HuH-7 (cell line): ENCODE measurements at regions not wholly inside any gene's neighbourhood (a gene's known extent, or its start where the extent isn't known, plus 50 kb on each side); places are given as distances from the start of the nearest gene placed in this dataset.

Source experiments
- DNase-seq: peaks from one replicate; pipeline ENCODE4 v3.0.0; 2011; ENCODE audit warnings: low spot score

DNA sequence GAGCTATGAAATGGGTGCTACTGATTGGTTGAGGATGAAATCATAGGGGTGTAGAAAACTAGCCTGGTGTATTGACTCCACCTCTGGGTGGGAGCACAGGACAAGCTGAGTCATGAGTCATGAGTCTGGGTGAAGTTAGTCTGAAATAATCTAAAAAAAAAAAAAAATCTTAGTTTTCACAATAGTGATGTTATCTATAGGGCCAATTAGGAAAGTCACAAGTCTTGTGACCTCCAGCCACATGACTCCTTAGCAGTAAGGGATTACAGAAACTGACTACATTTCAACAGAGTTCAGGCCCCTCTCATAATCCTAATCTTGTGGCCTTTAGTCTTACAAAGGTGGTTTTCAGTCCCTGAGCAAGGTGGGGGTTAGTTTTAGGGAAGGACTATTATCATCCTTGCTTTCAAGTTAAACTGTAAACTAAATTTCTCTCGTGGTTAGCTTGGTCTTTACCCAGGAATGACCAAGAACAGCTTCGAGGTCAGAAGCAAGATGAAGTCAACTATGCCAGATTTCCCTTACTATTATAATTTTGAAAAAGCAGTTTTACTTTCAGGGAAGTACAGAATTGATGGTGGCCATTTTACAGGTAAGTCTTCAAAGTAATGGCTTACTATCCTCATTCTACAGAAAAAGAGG lies 338.0 kb upstream of the GYPC start:
- no peak for DNase-seq

DNA sequence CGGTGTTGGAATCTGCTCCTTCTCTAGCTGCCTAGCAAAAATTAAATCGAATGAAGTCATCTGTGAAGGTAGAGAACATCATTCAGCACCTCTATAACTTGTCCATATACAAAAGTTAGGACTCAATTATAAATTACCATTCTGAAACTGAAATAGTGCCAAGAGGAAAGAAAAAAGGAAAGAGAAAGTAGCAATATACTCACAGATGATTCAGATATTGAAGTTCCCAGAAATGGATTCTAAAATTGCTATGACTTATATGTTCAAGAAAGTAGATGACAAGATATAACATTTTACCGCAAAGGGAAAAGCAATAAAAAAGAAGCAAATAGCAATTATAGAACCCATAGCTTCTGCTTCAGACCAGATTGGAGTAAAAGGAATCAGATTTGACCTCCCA lies 333.6 kb upstream of the GYPC start:
- DNase-seq = no peak

DNA sequence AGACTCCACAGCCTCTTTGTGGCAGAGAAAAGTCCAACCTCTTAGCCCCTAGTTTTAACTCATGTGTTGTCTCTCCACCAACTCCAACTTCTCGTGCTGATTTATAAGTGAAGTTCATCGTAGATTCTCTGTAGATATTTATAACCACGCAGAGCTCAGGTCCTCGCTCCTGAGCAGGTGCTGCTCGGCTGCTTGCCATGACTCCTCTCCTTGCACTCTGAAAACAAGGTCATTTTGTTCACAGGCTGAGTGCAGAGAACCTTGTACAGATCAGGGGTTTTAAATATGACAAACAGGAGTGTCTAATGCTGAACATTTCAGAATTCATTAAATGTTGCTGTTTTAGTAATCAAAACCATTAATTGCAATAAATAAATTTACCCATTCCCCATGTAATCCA lies 330.8 kb upstream of the GYPC start:
- DNase-seq = no peak

DNA sequence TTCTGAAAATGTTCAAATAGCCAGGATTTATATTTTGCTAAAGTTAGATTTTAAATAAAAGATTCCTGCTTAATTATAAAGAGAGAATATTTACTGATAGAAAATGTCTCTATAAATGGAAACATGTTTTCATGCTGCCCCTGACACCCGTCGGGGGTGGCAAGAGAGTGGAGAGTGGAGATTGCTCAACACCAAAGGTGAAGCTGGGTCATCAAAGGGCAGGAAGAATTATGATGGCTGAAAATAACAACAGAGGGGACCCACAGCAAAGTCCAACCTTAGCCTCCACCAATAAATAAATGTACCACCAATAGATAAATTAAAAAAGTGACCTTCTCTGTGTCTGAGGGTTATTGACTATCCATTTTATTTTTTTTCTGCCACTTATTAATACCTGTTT lies 326.8 kb upstream of the GYPC start:
- DNase-seq = no peak

DNA sequence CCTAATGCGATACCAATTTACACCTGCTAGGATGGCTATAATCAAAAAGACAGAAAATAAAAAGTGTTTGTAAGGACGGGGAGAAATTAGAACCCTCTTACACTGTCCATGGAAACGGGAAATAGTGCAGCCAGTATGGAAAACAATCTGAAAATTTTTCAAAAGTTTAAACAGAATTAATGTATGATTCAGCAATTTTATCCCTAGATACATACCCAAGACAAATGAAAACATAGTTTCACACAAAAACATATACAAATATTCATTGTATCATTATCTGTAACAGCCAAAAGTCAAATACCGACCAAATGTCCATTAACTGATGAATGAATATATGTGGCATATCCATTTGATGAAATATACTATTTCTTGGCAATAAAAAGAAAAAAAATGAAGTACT lies 313.5 kb upstream of the GYPC start:
- DNase-seq = no peak

DNA sequence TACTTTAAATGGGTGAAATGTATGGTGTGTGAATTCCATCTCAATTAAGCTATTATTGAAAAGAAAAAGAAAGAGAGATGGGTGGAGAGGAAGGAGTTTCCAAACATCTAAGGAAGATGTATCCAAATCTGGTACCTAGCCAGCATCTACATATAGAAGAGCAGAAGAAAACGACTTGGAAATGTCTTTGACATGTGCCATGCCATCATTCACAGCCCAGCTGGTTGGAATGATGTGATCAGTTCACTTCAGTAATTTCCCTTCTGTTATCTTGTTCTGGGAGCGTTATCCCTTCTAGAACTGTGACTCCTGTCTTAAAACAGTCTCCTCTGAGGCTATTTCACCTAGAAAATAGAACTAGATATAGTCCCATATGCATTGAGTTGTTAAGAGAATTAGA lies 312.8 kb upstream of the GYPC start:
- no peak for DNase-seq

DNA sequence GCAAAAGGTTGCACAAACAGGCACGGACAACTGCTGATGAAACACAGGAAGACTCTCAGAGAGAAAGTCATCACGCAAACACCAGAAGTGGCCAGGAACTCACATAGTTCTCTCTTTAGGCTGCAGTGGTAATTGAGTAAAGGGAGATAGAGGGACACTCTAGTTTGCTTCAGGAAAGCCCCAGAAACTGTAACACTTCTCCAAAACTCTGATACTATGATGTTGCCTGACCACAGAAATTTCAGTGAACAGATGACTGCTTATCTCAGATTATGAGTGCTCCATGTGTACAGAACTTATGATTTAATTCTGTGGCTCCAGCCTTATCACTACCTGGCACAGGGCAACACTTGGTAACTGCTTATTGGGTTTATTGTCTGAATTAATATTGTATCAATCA lies 311.5 kb upstream of the GYPC start:
- DNase-seq = no peak

DNA sequence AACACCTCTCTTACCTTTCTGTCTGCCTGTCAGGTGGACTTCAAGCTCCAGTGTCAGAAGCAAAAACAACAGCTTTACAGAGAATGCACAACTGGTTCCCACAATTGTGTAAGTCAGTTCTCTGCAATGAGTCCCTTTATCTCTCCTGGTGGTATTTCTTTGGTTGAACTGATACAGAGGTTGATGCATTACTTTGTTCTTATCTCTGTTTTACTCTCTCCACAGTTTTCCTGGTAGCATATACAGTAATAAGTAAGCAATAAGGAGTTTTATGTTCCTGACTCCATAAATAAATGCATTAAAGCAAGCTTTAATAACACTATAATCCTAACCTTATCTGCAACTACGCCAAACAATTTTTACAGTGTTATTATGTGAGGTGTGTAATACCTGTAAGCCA lies 310.3 kb upstream of the GYPC start:
- DNase-seq = no peak

DNA sequence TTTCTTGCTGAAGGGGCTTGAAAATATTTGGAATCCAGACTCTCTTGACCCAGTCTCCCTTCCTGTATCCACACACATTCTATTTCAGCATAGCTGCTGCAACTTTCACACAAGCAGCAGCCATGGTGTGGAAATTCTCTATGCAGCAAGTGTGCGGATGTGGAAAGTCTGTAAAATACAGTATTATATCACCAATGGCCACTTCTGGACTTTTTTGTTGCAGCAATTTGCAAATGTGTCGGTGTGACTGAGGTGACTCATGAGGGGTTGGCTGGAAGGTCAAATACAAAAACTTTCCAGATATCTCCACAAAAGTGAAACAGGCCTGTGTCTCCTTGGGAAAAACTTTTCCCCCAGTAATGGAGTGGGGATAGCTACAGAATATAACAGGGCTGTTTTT lies 299.3 kb upstream of the GYPC start:
- DNase-seq = no peak

DNA sequence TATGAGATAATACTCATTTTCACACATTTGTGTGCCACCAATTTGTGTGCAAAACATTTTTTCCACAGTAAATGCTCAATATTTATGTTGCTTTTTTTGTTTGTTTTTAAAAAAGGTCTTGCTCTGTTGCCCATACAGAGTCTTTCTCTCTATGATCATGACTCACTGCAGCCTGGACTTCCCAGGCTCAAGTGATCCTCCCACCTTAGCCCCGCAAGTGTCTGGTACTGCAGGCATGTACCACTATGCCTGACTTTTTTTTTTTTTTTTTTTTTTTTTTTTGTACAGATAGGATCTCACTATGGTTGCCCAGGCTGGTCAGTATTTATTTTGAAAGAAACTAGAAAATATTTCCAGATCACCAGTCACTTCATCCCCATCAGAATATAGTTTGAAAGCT lies 297.8 kb upstream of the GYPC start:
- DNase-seq = no peak

DNA sequence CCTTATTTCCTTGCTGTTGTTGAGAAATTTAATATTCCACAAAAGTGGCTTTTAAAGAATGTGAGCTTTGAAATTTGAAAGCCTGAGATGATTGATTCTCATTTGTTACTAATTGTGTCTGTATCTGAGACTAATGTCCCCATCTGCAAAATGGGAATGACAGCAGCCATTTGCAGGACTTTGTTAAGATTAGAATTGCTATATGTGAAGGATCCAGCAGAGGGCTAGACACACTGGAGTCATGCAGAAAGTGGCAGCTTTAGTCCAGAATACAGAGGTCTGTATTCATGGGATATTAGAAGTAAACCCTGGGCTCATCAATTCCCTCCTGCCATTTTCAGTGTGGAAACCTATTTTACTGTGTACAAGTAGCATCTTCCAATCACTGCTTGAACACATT lies 296.5 kb upstream of the GYPC start:
- no peak for DNase-seq

DNA sequence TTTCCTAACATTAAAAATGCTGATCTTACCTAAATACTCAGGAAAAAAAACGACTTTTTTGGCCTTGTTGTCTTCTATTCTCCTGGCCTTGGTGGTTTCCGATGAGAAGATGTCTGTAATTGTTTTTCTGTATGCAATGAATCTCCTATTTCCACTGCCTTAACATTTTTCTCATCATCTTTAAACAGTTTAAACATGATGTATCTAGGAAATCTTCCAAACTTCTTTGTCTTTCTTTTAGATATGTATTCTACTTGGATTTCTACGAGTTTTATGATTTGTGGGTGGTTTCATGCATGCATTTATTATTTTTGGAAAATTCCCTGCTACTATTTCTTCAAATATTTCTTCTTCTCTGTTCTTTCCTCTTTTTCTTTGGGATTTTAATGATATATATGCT lies 288.6 kb upstream of the GYPC start:
- DNase-seq = no peak

DNA sequence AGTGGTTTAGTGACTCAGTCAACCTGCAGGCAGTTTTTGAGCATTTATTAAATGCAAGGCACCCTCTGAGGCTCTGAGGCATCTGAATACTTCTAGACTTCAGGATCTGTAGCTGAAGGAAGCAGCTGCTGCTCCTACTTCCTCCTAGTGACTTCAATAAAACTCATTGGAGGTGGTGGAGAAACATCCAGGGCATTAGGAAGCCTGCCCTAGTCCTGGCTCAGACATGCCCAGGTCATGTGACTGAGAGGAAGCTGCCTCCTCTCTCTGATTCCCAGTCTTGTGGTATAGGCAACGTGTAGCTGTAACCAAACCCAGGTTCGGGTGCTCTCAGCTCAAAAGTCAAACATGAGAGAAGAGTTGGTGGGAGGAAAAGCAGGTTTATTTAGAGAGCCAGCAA lies 287.2 kb upstream of the GYPC start:
- DNase-seq = no peak

DNA sequence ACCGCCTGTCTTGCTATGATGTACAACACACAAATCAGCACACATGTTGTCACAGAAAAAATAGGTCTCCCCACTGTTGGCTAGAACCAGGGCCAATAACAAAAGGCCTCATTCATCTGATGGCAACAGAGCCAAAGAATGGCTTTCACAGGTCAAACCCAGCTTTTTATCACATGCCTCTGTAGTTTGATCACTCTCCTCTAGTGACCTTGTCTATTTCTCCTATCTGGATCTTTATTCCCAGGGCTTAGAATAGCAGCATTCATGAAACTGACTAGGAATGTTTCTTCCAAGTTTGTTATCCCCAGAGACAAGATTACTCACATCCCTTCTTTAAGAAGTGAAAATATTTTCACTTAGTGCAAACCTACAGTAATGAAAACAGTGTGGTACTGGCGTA lies 285.8 kb upstream of the GYPC start:
- DNase-seq = no peak

DNA sequence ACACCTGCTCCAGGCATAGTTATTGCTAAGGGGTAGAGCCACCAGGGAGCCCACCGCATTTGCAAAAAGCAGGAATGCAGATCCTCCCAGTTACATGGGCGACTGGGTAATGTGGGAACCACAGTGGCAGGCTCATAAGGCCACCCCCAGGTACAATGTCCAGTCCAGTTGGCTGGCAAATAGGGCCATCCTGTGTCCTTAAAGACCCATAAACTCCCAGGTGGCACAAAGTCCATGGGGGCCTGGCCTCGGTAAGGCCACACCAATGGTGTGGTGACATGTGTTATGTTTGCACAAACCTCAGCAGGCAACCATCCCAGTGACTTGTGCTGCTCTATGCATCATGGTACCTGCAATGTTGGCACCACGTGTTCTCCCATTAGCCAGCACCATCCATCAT lies 283.6 kb upstream of the GYPC start:
- DNase-seq = no peak

DNA sequence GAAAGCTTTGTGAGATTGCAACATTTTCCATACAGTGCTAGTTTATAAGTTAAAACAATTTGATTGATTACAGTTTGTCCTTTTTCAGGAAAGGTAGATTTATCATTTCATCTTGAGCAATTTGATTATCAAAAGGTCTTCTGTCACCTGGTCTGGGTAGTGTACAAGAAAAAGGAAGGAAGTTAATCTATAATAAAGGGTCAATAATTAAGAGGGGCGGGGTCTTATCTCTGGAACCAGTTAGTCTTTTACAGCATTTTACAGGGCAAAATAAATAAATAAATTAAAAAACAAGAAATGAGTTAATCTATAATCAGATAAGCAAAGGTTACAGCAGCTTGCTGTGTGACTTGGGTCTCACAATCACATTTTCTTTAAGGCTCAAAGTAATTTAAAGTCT lies 277.8 kb upstream of the GYPC start:
- DNase-seq = no peak

DNA sequence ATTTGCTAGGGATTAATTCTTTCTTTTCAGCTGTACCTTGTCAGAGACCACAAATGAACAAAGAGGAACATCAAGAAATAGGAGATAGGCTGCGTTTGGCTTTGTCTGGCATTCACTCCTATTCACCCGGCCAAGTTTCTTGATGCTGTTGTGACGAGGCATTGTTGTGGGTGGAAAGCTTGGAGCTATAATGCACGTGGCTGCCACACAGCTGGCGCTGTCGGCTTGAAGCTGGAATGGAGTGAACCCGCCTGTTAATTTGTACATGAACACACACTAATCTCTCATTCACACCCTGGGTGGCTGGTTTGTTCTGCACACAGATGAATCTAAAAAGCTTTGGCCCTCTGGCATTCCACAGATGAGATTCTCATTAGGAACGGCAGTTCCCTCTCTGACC lies 274.9 kb upstream of the GYPC start:
- DNase-seq = no peak

DNA sequence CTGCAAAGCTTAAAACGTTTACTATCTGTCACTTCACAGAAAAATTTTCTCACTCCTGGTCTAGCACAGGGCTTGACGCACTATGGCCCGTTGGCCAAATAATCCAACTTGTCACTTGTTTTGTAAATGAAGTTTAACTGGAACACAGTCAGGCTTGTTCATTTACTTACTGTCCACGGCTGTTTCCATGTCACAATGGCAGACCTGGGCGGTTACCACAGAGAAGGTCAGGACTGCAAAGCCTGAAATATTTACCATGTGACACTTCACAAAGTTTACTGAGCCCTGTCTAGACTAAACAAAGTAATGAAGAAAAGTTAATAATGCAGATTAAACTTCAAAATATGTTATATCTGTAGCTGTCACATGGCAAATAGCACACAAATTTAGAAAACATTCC lies 273.0 kb upstream of the GYPC start:
- no peak for DNase-seq

DNA sequence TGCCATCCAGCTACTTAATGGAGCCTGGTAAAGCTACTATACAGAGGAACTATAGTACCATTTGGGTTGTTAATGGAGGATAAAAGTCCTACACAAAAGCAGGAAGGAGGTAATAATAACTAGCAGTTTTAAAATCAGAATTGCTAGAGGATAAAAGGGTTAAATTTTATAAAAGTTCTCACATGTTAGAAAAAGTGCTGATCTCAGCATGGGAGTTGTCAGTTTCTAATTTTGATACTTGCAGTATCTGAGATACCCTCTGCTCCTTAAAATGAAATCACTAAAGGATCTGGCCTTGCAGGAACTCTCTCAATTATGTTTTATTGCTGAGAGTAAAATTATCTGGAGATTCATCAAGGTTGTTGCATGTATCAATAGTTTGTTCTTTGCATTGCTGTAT lies 272.2 kb upstream of the GYPC start:
- DNase-seq = no peak

DNA sequence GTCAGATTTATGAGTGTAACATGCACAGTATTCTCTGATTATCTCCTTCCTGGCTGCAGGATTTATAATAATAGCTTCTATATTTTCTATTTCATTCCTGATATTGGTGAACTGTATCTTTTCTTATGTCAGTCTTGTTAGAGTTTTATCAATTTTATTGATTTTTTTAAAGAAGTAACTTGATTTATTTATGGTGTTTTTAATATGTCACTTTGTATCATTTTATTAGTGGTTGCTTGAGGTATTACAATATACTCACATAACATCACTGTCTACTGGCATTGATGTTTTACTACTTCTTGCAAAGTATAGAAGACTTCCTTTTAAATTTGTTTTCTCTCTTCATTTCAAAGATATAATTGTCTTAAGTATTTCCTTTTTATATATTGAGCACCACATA lies 270.5 kb upstream of the GYPC start:
- no peak for DNase-seq

DNA sequence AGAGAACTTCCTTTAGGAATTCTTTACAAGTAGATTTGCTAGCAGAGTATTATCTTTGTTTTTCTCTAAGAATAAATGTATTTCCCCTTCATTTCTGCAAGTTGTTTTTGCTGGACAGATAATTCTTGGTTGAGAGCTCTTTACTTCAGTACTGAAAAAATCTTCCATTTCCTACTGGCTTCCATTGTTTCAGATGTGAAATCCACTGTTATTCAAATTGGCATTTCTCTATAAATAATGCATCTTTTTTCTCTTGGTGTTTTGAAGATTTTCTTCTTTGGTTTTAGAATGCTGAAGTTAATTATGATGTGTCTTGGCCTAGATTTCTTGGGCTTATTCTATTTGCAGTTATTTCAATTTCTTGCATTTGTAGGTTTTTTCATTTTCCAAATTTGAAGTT lies 270.0 kb upstream of the GYPC start:
- no peak for DNase-seq

DNA sequence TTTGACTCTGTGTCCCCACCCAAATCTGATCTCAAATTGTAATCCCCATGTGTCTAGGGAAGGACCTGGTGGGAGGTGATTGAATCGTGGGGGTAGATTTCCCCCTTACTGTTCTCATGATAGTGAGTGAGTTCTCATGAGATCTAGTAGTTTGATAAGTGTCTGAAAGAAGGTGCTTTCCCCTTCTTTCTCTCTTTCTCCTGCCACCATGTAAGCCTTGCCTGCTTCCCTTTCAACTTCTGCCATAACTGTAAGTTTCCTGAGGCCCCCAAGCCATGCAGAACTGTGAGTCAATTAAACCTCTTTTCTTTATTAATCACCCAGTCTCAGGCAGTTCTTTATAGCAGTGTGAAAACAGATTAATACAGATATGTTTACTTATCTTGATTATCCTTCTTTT lies 266.5 kb upstream of the GYPC start:
- DNase-seq = no peak

DNA sequence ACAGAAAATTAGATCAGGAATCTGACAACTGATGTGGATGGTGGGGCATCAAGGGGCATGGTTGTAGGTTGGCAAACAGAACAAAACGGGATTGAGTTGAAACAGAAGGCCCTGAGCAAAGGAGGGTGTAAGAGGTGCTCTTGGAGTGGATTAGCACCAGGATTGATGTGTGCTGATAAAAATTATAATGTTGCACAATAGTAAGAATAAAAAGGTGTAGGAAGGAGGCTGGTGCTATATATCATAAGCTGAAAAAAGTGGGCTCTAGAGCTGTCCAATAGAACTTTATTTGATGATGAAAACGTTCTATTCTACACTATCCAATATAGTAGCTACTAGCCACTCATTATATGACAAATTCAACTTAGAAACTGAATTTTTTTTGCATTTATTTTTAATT lies 263.1 kb upstream of the GYPC start:
- DNase-seq = no peak

DNA sequence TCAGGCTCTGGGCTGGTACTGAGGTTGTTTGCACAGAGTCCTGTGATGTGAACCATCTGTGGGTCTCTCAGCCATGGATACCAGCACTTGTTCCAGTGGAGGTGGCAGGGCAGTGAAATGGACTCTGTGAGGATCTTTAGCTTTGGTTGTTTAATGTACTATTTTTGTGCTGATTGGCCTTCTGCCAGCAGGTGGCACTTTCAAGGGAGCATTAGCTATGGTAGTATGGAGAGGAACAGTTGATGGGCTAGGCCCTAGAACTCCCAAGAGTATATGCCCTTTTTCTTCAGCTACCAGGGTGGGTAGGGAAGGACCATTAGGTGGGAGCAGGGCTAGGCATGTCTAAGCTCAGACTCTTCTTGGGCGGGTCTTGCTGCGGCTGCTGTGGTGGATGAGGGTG lies 257.0 kb upstream of the GYPC start:
- no peak for DNase-seq

DNA sequence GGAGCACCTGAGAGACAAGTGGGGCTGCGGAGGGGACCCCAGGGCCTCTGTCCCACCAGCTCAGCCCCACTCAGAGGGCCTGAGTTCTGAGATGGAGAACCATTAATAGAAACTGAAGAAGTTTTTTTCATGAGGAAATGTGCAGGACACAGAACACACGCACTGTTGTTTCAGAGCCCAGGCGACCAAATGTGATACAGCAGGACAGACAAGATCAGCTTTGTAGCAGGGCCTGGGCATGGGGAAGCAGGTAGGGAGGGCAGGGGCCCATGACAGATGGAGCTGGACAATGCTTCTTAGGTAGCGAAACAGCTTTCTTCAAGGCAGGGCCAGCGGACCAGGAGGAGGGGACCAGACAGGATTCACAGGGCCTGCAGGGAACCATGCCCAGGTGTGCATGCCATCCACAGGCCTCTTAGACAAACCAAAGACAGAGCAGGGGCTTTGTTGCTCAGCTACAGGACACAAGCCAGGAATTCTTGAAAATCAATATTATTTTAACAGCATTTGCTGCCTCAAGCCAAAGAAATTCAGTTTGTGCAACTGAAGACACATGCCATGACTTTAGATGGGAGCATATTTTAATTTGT lies 252.8 kb upstream of the GYPC start:
- no peak for DNase-seq
